TTC549 (cell line): ENCODE measurements at regions not wholly inside any gene's neighbourhood (a gene's known extent, or its start where the extent isn't known, plus 50 kb on each side); places are given as distances from the start of the nearest gene placed in this dataset.

Experiments
- FAIRE-seq: peaks from 2 replicates; lab custom pipeline; 2012; peaks lifted over from hg19 to GRCh38; lab: Jason Lieb, UNC

DNA sequence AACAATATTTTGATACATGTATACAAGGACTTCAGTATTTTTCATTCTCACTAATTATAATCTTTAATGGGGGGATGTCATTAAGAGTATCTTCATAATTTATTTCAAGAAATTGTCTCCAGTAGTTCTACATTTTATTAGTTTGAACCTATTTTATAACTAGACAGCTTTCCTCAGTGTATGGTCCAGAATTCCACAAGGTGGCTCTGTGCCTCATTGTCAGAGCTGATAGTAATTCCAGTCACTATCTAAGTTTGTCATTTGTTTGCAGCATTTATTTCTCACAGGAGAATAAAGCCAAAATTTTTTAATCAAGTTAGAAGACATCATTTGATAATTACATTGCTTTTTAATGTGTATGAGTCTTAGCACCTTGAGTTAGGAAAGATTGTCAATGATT is 1633.0 kb upstream of the PCDH20 start:
- no peak for FAIRE-seq

DNA sequence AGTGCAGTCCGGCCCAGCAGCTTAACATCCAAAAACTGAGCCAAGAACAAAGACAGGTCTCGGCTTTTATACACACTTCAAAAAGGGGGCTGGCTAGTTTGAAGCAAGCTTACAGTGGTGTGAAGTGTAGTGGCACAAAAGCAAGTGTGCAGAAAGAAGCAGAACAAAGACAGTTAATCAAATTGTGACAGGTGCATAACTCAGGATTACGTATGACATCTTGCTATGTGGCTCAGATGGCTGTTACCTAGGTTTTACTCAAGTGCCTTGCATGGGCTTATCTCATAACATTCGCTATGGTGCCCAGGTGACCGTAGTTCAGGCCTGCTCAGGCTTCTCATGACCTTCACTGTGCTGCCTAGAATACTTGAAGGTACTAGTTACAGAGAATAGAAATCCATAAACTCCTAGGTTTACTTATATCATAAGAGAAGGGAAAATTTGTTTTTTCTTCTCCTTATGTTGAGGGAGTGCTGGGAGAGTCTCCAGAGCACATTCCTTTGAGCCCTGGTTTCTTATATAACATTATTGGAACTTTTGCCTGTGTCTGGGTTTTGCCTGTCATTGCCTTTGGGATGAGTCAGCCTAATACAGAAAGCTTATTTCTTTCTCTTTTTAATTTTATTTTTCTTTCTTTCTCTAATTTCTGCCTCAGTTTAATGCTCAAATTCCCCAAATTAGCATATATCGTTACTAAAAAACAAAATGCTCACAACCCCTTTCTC is 1629.1 kb upstream of the PCDH20 start:
- no peak for FAIRE-seq

DNA sequence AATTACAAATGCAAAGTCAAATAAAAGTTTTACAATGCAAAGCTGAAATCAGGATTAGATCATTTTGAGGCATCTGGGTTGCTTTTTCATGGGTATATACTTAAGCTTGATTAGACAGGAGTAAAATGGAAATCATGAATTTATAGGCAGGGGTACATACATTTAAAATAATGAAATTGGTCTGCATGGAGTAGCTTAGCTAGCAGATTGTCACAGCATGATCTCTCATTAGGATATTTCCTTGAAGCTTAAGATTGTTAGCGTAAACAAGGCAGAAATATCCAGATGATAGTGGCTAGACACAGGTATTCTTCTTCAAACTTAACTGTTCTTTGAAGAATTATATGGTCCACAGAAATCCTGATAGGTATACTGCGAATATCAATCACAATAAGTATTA is 1627.0 kb upstream of the PCDH20 start:
- no peak for FAIRE-seq

DNA sequence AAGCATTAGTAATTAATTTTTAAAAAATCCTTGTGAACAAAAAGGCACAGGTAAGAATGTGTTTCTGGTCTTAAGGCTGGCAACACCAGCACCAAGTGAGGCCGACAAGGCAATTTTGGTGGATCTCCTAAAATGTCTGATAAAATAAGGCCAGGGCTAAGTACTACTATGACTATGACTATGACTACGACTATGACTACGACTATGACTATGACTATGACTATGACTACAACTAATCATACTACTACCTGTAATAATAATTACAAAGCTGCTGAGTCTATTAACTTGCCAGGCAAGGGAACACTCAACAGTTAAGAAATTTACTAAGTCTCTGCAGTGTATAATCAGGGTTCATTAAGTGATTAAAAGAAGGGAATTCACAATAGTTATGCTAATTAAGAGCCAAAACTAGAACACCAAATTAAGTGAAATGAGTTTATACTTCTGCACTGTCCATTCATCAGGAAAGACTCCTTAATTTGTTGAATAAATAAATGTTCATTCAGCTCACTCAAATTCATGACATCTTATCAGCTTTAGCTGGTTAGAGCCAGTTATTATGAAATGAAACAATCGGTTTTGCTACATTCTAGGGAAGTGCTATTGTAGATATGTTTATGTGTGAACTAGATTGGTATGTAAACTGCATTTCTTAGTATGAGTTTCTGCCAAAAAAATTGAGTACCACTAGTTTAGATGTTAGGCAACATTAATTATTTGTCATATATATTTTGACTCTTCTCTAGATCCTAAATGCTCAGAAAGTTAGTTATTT is 1626.2 kb upstream of the PCDH20 start:
- no peak for FAIRE-seq

DNA sequence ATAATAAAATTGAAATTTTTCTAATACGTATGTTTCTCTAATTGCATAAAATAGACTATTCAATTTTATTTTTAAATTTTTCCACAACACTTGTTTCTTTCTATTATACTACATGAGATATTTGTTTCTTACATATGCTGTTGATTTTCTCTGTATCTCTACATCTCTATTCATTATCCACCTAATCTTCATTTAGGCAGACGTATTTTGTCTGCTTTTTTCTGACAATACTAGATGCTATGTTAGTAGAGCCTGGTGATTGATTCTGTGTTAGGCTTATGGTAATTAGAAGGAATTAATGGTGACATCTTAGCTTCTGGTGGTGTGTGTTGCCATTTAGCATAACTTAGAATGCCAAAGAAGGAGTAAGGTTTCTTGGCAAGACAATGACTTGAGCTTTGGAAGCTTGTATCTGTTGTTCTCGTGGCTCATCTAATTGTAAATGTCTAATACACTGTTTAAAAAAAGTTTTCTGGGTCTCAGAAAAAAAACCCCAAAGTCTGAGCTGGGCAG is 1610.7 kb upstream of the PCDH20 start:
- no peak for FAIRE-seq

DNA sequence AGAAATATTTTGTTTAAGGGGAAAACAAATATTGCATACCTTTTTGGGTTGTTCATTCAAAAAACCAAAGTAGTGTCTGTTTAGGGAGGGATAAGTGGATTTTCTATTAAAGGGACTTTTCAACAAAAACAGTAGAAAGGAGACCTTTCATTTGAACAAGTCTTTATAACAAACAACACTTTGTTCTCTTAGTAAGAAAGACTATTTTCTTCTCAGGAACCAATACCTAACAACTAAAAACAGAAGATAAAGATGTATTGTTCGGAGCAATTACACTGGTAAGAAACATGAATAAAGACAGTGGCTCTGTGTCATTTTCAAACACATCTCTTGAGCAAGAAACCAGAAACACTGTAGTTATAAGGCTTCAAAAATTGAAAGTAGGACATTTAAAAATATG is 1610.1 kb upstream of the PCDH20 start:
- FAIRE-seq = no peak

DNA sequence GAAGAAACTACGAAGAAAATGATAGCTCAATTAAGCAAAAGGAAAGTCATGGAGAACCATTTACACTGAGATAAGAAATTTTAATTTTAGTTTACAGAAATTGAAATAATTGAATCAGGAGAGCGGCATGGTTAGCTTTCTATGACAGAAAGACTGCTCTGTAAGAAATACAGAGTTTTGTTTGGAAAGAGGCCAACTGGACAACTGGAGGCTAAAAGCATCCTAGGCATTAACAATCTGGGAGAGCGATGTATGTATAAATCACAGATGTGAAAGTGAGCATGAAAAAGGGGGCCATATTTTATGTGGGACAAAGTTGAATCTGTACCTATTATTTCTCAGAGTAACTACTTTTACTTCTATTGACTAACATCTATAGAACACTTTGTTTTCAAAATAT is 1608.8 kb upstream of the PCDH20 start:
- no peak for FAIRE-seq

DNA sequence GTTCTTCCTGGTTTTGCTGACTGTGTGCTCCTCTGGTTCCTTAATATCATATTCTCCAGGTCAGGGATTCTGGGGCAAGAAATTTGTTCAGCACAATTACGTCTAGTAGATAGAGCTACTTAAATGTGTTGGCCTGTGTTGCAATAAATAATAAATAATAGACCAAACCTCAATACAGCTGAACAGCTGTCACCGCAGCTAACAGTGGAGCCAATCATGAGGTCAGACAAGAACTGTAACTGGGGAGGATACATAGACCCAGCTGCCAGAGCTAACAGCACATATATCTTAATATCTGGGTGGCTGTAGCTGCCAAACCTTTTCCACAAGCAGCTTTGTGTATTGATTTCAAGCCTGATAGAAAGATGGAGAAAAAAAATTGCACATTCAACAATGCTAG is 1596.3 kb upstream of the PCDH20 start:
- no peak for FAIRE-seq

DNA sequence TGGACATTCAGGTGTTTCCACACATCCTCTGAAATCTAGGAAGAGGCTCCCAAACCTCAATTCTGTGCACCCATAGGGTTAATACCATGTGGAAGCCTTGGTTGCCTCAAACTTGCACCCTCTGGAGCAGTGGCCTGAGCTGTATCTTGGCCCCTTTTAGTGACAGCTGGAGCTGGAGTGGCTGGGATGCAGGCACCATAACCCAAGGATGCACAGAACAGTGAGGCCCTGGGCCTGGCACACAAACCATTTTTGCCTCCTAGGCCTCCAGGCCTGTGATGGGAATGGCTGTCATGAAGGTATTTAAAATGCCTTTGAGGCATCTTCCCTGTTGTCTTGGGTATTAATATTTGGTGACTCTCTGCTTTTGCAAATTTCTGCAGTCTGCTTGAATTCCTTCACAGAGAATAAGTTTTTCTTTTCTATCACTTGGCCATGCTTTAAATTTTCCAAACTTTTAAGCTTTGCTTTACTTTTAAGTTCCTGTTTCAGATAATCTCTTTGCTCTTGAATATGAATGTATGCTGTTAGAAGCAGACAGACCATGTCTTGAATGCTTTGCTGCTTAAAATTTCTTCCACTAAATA is 1594.5 kb upstream of the PCDH20 start:
- no peak for FAIRE-seq

DNA sequence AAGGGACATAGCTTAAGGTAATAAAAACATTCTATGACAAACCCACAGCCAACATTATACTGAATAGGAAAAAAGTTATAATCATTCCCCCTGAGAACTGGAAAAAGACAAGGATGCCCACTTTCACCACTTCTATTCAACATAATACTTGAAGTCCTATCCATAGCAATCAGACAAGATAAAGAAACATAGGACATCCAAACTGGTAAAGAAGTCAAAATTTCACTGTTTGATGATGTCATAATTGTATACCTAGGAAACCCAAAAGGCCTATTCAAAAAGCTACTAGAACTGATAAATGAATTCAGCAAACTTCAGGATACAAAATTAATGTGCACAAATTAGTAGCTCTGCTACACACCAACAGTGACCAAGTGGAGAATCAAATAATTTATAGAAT is 1590.0 kb upstream of the PCDH20 start:
- no peak for FAIRE-seq

DNA sequence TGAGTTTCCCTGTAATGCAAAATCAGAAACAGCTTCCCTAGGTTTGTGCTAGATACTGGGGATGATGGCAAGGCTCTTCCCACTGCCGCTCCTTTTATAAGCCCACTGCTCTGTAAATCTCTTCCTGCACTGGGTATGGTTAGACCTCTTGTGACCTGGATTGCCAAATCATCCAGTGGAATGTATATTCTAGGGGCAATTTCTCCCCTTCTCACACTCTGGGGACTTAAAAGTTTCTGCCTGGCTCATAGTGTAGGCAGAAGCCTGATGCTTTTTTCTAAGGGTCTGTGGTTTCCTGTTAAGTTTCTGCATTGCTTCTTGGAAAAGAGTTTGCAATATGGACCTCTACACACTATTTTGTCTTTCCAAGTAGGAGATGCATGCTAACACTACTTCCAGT is 1582.0 kb upstream of the PCDH20 start:
- FAIRE-seq = no peak

DNA sequence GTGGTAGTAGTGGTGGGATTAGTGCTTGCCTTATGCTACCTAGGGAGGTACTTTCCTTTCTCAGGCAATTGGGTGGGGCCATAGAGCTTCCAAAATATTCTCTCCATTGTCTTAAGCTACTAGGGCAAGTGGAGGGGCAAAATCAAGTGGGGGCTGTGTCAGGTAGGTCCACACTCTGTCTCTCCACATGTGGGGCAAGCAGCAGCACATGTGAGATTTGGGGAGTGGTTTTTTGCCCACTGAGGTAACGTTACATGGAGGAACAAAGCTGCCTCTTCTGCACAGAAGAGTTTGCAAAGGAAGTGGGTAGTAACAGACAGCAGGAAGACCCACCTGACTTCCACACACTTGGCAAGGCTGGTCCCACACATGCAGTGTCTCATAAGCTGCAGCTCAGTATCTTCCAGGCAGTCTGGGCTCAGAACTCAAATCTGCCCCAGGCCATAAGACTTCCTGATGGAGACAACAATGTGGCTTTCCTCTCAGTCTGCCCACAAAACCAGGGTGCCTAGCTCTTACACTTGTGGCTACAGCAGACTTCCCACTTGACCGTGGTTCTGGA is 1581.5 kb upstream of the PCDH20 start:
- FAIRE-seq = no peak

DNA sequence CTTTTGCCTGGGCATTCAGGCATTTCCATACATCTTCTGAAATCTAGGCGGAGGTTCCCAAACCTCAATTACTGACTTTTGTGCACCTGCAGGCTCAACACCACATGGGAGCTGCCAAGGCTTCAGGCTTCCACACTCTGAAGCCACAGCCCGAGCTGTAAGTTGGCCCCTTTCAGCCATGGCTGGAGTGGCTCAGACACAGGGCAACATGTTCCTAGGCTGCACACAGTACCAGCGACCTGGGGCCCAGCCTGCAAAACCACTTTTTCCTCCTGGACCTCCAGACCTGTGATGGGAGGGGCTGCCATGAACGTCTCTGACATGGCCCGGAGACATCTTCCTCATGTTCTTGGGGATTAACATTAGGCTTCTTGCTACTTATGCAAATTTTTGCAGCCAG is 1558.2 kb upstream of the PCDH20 start:
- no peak for FAIRE-seq

DNA sequence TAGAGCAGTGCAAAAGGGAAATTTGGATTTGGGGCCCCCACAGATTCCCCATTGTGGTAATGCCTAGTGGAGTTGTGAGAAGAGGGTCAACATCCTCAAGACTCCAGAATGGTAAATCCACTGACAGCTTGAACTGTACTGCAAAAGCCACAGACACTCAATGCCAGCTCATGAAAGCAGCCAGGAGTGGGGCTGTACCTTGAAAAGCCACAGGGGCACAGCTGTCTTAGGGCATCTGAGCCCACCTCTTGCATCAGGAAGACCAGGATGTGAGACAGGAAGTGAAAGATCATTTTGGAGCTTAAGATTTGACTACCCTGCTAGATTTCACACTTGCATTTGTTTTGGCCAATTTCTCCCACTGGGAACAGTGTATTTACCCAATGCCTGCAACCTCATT is 1548.9 kb upstream of the PCDH20 start:
- no peak for FAIRE-seq

DNA sequence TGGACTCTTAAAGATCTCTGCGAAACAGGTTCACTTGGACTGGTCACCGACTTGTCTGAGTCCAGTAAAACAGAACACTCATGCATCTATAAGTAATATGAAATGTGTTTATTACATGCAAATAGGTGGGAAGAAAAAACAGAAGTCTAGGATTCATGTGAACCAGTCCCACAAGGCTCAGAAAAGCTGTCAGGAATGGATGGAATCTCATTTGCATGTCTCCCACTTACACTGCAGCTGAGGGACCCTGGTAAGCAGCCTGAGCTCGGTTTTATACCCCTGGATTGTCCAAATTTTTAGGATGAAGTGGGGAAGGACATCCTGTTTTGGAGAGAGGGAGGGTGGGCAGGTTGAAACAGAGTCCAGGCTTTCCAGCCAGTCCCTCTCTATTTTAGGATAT is 1545.1 kb upstream of the PCDH20 start:
- FAIRE-seq = no peak

DNA sequence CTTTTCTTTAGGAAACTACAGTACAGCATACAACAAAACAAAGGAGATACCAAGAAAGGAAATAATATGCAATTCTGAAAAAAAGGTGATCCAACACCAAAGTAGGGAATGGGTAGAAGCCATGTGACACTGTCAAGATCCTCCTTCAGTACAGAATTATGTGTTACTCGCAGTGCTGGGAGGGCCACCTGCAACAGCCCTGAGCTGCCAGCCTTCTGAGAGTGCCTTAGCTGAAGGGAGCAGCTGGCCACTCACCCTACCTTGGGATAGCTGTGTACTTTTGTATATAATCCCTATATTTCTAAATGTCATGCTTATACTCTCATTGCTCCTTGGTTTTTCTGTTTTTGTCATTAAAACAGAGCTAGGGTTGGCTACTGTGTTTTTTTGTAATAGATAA is 1518.2 kb upstream of the PCDH20 start:
- FAIRE-seq = no peak

DNA sequence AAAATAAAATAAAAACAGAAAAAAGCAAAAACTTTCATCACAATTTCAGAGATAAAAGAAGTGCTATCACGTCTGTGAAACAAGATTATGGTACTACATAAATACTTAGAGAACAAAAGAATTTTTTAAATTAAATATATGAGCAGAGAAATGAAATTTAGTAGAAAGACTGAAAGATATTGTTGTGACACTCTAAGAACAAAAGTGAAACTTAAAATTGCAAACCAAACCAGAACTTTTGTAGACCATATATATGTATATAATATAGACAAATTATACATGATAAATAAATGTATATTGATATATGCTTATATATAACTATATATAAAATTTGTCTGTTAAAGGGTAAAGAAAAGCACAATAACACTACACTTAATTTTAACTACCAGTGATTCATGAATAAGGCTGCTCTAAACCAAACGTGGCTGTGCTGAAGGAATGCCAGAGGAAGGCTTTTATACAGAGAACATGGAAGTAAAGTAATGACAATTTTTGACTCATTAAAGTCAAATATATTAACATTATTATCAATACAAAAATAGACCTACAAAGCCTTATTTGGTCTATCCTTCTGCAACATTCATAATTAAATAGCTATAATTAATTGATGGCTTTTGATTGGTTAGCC is 1516.7 kb upstream of the PCDH20 start:
- FAIRE-seq = no peak

DNA sequence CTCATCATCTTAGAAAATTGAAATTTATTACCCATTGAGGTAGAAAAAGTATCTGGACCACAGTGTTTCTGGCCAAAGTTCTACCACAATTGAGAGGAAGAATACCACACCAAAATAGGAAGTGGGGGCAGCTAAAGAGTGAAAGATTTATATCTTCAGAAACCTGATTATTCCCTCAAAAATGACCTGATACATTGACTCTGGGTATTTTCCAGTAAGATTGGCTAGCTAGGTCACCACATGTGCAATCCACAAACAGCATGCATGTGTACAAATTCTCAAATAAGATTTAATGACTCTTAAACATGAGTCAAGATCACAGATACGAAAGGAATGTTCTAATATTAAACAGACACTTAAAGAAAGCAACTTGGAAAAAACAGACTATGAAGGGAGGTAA is 1516.2 kb upstream of the PCDH20 start:
- FAIRE-seq = no peak

DNA sequence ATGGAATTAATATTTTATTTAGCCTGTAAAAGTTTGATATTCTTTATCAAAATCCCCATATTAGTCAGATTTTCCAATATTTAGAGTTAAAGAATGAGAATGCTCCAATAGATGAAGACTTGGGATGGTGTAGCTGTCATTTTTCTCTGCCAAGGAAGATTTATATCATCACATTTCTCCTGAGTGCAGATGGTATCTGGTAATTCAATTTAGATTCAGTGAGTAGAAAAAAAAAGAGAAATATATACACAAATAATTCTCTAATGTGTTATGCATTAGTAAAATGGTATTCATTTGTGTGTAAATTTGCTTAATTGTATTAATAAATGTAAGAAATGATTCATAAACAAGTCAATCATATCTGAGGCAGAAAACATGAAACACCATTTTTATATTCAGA is 1508.7 kb upstream of the PCDH20 start:
- FAIRE-seq = no peak

DNA sequence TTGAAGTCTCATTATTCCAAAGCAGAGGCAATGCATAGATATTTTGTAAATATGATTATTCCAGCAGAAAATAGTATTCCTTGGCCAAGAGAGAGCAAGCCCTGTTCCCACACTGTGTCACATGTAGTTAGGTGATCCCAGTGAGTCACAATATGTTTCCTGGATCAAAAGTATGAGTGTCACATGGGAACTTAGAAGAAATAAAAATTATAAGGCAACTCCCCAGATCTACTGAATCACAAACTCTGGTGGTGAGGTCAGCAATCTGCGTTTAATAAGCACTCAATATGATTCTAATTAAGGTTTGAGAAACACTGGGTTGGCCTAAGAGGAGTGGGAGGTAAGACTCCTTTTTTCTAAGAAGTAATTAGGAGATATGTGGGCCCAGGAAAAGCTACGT is 1504.5 kb upstream of the PCDH20 start:
- no peak for FAIRE-seq

DNA sequence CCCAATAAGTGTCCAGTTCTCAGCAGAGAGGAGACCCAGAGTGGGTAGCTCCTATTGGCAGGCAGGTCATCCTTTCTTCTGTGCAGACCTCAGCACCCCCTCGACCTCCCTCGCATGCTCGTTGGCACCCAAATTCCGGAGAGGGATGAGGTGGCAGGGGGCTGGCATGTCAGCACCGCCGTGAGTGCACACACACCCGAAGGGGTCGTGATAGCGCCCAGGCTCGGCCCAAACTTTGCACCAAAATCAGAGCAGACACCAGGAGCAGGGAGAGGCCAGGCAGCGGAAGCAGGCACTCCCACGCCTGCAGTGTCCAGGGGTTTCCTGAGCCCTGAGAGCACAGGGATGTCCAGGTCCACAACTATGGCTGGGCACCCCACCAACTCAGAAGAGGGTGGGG is 1503.8 kb upstream of the PCDH20 start:
- FAIRE-seq = no peak

DNA sequence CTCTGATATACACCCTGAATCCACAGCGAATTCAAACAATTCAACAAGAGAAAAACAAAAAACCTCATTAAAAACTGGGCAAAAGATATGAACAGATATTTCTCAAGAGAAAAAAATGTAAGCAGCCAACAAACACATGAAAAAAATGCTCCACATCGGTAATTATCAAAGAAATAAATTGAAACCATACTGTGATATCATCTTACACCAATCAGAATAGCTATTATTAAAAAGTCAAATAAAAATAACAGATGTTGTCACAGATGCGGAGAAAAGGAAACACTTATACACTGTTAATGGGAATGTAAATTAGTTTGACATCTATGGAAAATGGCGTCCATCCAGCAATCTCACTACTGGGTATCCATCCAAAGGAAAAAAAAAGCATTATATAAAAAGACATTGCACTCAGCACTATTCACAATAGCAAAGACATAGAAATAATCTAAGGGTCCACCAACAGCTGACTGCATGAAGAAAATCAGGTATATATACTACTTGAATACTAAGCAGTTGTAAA is 1495.0 kb upstream of the PCDH20 start:
- no peak for FAIRE-seq

DNA sequence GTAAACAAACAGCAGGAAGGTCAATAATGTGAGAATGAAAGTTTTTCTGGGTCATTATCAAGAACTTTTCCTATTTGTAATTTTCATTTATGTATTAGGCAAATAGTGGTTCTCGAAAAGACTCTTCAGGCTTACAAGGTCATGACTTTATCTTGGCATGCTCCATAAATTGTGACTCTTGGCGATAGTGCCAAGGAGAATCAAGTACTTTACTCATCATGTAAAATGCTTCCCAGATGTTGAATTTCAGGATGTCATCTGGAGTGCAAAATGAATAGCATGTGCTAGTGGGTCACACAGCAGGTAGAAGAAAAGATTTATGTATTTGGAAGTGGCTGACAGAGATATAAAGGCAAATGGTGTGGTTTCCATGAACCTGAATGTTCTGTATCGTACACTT is 1492.7 kb upstream of the PCDH20 start:
- FAIRE-seq = no peak
